Smooth muscle cell (in vitro differentiated cells): ENCODE measurements at regions not wholly inside any gene's neighbourhood (a gene's known extent, or its start where the extent isn't known, plus 50 kb on each side); places are given as distances from the start of the nearest gene placed in this dataset.

Experiments used
- DNase-seq: peaks from one replicate; lab custom pipeline; 2025; ENCODE audit not compliant: unreplicated experiment; lab: John Stamatoyannopoulos, UW
- H2AFZ ChIP-seq: fragments of 200-600 bp; sonication (generic); 2 replicates; pipeline ENCODE4 v1.6.0; 2016; ENCODE audit warnings: antibody characterized with exemption, low read depth, mild to moderate bottlenecking
- H3F3A ChIP-seq: fragments of 200-600 bp; sonication (generic); 2 replicates; pipeline ENCODE4 v1.6.0; 2017; ENCODE audit warnings: antibody characterized with exemption, low read depth
- H3K27ac ChIP-seq: fragments of 200-600 bp; sonication (generic); 2 replicates; pipeline ENCODE4 v1.5.1; 2016; ENCODE audit warnings: low read depth, mild to moderate bottlenecking
- H3K27me3 ChIP-seq: fragments of 200-600 bp; sonication (generic); 2 replicates; pipeline ENCODE4 v1.6.1; 2016; ENCODE audit warnings: low read depth, mild to moderate bottlenecking
- H3K36me3 ChIP-seq: fragments of 200-600 bp; sonication (generic); 2 replicates; pipeline ENCODE4 v1.5.1; 2016; ENCODE audit warnings: low read depth
- H3K4me1 ChIP-seq: fragments of 200-600 bp; sonication (generic); 2 replicates; pipeline ENCODE4 v1.5.1; 2016; ENCODE audit warnings: low read depth
- H3K4me2 ChIP-seq: fragments of 200-600 bp; sonication (generic); 2 replicates; pipeline ENCODE4 v1.6.0; 2016; ENCODE audit warnings: mild to moderate bottlenecking
- H3K4me3 ChIP-seq: fragments of 200-600 bp; sonication (generic); 2 replicates; pipeline ENCODE4 v1.5.1; 2016; ENCODE audit warnings: mild to moderate bottlenecking
- H3K79me2 ChIP-seq: fragments of 200-600 bp; sonication (generic); 2 replicates; pipeline ENCODE4 v1.6.0; 2016; ENCODE audit warnings: low read depth, mild to moderate bottlenecking
- H3K9ac ChIP-seq: fragments of 200-600 bp; sonication (generic); 2 replicates; pipeline ENCODE4 v1.6.0; 2016; ENCODE audit warnings: low read depth
- H3K9me3 ChIP-seq: fragments of 200-600 bp; sonication (generic); replicated peaks from 2 replicates; pipeline ENCODE4 v1.5.1; 2016; ENCODE audit warnings: low read depth
- H4K20me1 ChIP-seq: fragments of 200-600 bp; sonication (generic); 2 replicates; pipeline ENCODE4 v1.6.0; 2016; ENCODE audit warnings: low read depth
- WGBS: methylation state at CpG from one replicate; pipeline ENCODE4 v1.1.7; 2016; ENCODE audit warnings: low lambda C conversion rate; 5-methylcytosine and 5-hydroxymethylcytosine counted together
- TF ChIP-seq, protein P1 (sequence below): fragments of 200-600 bp; sonication (generic); IDR thresholded peaks from 2 replicates; pipeline ENCODE4 v1.5.1; 2017; ENCODE audit warnings: borderline replicate concordance, mild to moderate bottlenecking, antibody characterized with exemption; ENCODE audit not compliant: insufficient read depth, poor library complexity, severe bottlenecking

DNA sequence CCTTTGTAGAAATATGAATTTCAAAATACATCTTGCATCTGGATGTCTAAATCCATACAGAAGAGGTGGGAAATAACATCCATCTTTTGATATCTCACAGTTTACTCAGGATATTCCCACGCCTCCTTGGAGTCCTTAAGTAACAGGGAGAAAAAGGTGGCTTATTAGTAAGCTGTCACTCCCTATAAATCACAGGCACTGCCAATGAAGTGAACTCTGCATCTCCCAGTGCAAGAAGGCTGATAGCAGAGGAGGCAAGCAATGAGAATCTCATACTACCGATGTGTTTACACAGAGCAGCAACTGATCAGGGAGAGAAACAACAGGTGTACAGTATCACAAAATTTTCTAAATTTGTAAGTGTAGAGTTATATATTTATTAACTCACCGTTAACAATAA is 551.8 kb downstream of the NXPH1 start:
- TF ChIP-seq, protein P1, sequence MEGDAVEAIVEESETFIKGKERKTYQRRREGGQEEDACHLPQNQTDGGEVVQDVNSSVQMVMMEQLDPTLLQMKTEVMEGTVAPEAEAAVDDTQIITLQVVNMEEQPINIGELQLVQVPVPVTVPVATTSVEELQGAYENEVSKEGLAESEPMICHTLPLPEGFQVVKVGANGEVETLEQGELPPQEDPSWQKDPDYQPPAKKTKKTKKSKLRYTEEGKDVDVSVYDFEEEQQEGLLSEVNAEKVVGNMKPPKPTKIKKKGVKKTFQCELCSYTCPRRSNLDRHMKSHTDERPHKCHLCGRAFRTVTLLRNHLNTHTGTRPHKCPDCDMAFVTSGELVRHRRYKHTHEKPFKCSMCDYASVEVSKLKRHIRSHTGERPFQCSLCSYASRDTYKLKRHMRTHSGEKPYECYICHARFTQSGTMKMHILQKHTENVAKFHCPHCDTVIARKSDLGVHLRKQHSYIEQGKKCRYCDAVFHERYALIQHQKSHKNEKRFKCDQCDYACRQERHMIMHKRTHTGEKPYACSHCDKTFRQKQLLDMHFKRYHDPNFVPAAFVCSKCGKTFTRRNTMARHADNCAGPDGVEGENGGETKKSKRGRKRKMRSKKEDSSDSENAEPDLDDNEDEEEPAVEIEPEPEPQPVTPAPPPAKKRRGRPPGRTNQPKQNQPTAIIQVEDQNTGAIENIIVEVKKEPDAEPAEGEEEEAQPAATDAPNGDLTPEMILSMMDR: no peak
- Histone ChIP-seq H2AFZ (no peak overlapping the region), H4K20me1 (no peaks in the 10 kb centered on the region), H3K4me3 (no peak overlapping the region), H3K4me2 (no peak overlapping the region), H3F3A (no peaks in the 10 kb centered on the region), H3K27me3 (no peaks in the 10 kb centered on the region), H3K79me2 (no peaks in the 10 kb centered on the region), H3K9me3 (no peaks in the 10 kb centered on the region), H3K27ac (no peak overlapping the region), H3K36me3 (no peaks in the 10 kb centered on the region), H3K4me1 (peaks cover 20% of the 10 kb centered on the region), H3K9ac (no peak overlapping the region)
- no peak for DNase-seq
- 86% methylated on average over 3 of the region's 3 CpGs for WGBS

DNA sequence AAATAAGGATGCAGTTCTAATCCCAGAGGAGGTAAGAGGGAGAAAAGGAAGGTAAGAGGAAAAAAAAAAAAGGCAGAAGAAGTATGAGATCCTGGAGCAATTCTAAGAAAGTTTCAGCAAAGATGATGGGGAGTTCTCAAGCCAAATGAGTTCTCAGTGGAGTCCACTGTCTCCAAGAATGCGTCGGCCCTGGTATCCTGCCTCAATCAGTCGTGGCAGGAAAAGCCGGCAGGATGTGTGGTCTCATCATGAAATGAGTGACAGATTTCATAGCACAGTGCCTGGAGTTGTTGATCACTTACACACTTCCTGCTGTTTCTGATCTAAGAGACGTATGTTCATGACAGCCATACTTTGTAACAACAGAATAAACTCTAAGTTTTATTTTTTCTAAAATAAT is 554.9 kb downstream of the NXPH1 start:
- H4K20me1 ChIP-seq: no peaks in the 10 kb centered on the region
- H3K79me2 ChIP-seq: no peaks in the 10 kb centered on the region
- H3K4me1 ChIP-seq: peaks cover 7% of the 10 kb centered on the region
- WGBS: 67% methylated on average over 5 of the region's 5 CpGs
- no peak overlapping the region for H3K27ac ChIP-seq
- H3K27me3 ChIP-seq: no peaks in the 10 kb centered on the region
- H3K9me3 ChIP-seq: no peaks in the 10 kb centered on the region
- H3K4me3 ChIP-seq: no peak overlapping the region
- TF ChIP-seq, protein P1: no peak
- no peaks in the 10 kb centered on the region for H3K36me3 ChIP-seq
- H3F3A ChIP-seq: no peaks in the 10 kb centered on the region
- H2AFZ ChIP-seq: no peak overlapping the region
- no peak overlapping the region for H3K9ac ChIP-seq
- DNase-seq: no peak
- no peak overlapping the region for H3K4me2 ChIP-seq

DNA sequence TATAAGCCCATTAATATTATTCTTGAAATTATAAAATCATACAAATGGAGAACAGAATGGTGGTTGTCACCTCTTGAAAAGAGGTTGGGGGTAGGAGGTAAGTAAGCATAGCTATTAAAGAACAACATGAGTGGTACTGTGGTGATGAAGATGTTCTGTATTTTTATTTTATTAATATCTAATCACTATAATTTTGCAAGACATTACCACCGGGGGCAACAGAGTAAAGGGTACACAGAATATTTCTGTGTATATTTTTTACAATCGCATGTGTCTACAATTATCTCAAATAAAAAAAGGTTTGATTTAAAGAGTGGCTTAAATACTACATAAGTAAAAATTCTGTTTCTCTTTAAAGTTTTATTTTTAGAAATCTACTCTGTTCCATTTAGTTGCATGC is 557.8 kb downstream of the NXPH1 start:
- Histone ChIP-seq H3K9me3 (no peaks in the 10 kb centered on the region), H3K36me3 (no peaks in the 10 kb centered on the region), H3K4me1 (no peaks in the 10 kb centered on the region), H3K79me2 (no peaks in the 10 kb centered on the region), H3K4me3 (no peak overlapping the region), H3K4me2 (no peak overlapping the region), H3K27me3 (no peaks in the 10 kb centered on the region), H3K9ac (no peak overlapping the region), H4K20me1 (no peaks in the 10 kb centered on the region), H3K27ac (no peak overlapping the region), H3F3A (no peaks in the 10 kb centered on the region), H2AFZ (no peak overlapping the region)
- DNase-seq: no peak
- TF ChIP-seq, protein P1: no peak
- 96% methylated on average over 2 of the region's 2 CpGs for WGBS

DNA sequence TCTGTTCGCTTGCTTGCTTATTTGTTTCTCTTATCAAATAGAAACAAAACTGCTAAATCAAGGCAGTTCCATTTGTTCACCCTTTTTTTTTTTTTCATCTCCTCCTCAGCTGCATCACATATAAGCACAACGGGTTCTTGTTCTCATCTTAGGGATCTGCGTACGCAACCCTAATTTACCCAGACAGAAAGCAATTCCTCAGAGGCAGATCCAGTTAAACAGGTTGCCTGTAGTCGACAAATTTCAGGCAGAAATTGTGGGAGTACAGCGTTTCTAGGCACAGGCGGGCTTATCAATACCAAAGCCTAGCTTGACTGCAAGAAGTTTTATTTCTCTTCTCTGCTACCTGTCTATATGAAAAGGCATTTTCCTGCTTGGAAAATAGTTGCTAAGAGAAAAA is 565.4 kb downstream of the NXPH1 start:
- H3K27me3 ChIP-seq: no peaks in the 10 kb centered on the region
- no peak overlapping the region for H3K27ac ChIP-seq
- H3K9me3 ChIP-seq: no peaks in the 10 kb centered on the region
- TF ChIP-seq, protein P1: no peak
- H3K4me3 ChIP-seq: no peak overlapping the region
- H3F3A ChIP-seq: no peaks in the 10 kb centered on the region
- no peak overlapping the region for H3K9ac ChIP-seq
- no peaks in the 10 kb centered on the region for H4K20me1 ChIP-seq
- WGBS: 79% methylated on average over 7 of the region's 7 CpGs
- no peak overlapping the region for H3K4me2 ChIP-seq
- DNase-seq: no peak
- H3K4me1 ChIP-seq: no peaks in the 10 kb centered on the region
- no peak overlapping the region for H2AFZ ChIP-seq
- H3K79me2 ChIP-seq: no peaks in the 10 kb centered on the region
- no peaks in the 10 kb centered on the region for H3K36me3 ChIP-seq
